ENCODE measurements at regions not wholly inside any gene's neighbourhood (a gene's known extent, or its start where the extent isn't known, plus 50 kb on each side); places are given as distances from the start of the nearest gene placed in this dataset.

- Histone ChIP-seq H3K4me3 (no peak overlapping the region), H3K9me3 (no peaks in the 10 kb centered on the region), H3K36me3 (ENCODE audit: low read depth) (no peaks in the 10 kb centered on the region), H3K4me1 (ENCODE audit: low read depth) (no peaks in the 10 kb centered on the region)
- intact Hi-C loops (cut with DNase I, micrococcal nuclease): no loop called here
- no peak for ATAC-seq
- no peak for TF ChIP-seq CTCF (IDR thresholded peaks at IDR 0.05)
- DNase-seq: no peak
Observed at GRCh38 chr5:8478326-8478725, 609.4 kb downstream of the MTRR start.

GRCh38 chr5:8481007-8481406 lies 612.1 kb downstream of the MTRR start:
- TF ChIP-seq CTCF (IDR thresholded peaks at IDR 0.05): no peak
- H3K4me3 ChIP-seq: no peak overlapping the region
- intact Hi-C loops (cut with DNase I, micrococcal nuclease): no loop called here
- no peak for ATAC-seq
- H3K36me3 ChIP-seq (ENCODE audit: low read depth): no peaks in the 10 kb centered on the region
- no peak for DNase-seq
- H3K4me1 ChIP-seq (ENCODE audit: low read depth): no peaks in the 10 kb centered on the region
- no peaks in the 10 kb centered on the region for H3K9me3 ChIP-seq

GRCh38 chr5:8491254-8491653 lies 622.3 kb downstream of the MTRR start:
- H3K4me3 ChIP-seq: no peak overlapping the region
- TF ChIP-seq CTCF (IDR thresholded peaks at IDR 0.05): no peak
- no peak for ATAC-seq
- no peaks in the 10 kb centered on the region for H3K36me3 ChIP-seq (ENCODE audit: low read depth)
- no peak for DNase-seq
- intact Hi-C loops (cut with DNase I, micrococcal nuclease): no loop called here
- H3K9me3 ChIP-seq: peaks cover 16% of the 10 kb centered on the region
- no peaks in the 10 kb centered on the region for H3K4me1 ChIP-seq (ENCODE audit: low read depth)

- intact Hi-C loops (cut with DNase I, micrococcal nuclease): no loop called here
- H3K36me3 ChIP-seq (ENCODE audit: low read depth): no peaks in the 10 kb centered on the region
- ATAC-seq (no peak), DNase-seq (no peak)
- no peak for TF ChIP-seq CTCF (IDR thresholded peaks at IDR 0.05)
- H3K9me3 ChIP-seq: peaks cover 18% of the 10 kb centered on the region
- H3K4me1 ChIP-seq (ENCODE audit: low read depth): no peaks in the 10 kb centered on the region
- H3K4me3 ChIP-seq: no peak overlapping the region
Observed at GRCh38 chr5:8493176-8493575, 624.2 kb downstream of the MTRR start.

- DNase-seq (no peak), ATAC-seq (no peak)
- Histone ChIP-seq H3K4me3 (no peak overlapping the region), H3K36me3 (ENCODE audit: low read depth) (no peaks in the 10 kb centered on the region), H3K4me1 (ENCODE audit: low read depth) (no peaks in the 10 kb centered on the region), H3K9me3 (peaks cover 6% of the 10 kb centered on the region)
- intact Hi-C loops (cut with DNase I, micrococcal nuclease): no loop called here
- TF ChIP-seq CTCF (IDR thresholded peaks at IDR 0.05): no peak
Observed at GRCh38 chr5:8500426-8500825, 631.5 kb downstream of the MTRR start.

GRCh38 chr5:8505196-8505595 lies 636.2 kb downstream of the MTRR start:
- no peak for DNase-seq
- Histone ChIP-seq H3K9me3 (no peaks in the 10 kb centered on the region), H3K4me3 (no peak overlapping the region), H3K36me3 (ENCODE audit: low read depth) (no peaks in the 10 kb centered on the region), H3K4me1 (ENCODE audit: low read depth) (no peaks in the 10 kb centered on the region)
- TF ChIP-seq CTCF (IDR thresholded peaks at IDR 0.05): no peak
- intact Hi-C loops (cut with DNase I, micrococcal nuclease): no loop called here
- no peak for ATAC-seq

All from mucosa of descending colon (tissue), 3 donors.